Sigmoid colon (tissue), 6 donors: ENCODE measurements at regions not wholly inside any gene's neighbourhood (a gene's known extent, or its start where the extent isn't known, plus 50 kb on each side); places are given as distances from the start of the nearest gene placed in this dataset.

Experiments used
- DNase-seq: peaks from one replicate; pipeline ENCODE4 v3.0.0-alpha.2; 2019
- H3K27ac ChIP-seq, 4 donors: fragments of 200-600 bp; sonication (generic); one replicate each; pipeline ENCODE4 v1.5.1; 2016 to 2019; ENCODE audit warnings: mild to moderate bottlenecking in 1 of 4
- H3K27me3 ChIP-seq, 3 donors: fragments of 200-600 bp; sonication (generic); one replicate each; pipeline ENCODE4 v1.5.1; 2019; ENCODE audit warnings: mild to moderate bottlenecking in 1 of 3
- H3K36me3 ChIP-seq, 4 donors: fragments of 200-600 bp; sonication (generic); one replicate each; pipeline ENCODE4 v1.5.1; 2016 to 2019
- H3K4me1 ChIP-seq, 4 donors: fragments of 200-600 bp; sonication (generic); one replicate each; pipeline ENCODE4 v1.5.1; 2017 to 2019
- H3K4me3 ChIP-seq, 4 donors: fragments of 200-600 bp; sonication (generic); one replicate each; pipeline ENCODE4 v1.5.1; 2017 to 2019; ENCODE audit warnings: mild to moderate bottlenecking in 2 of 4, moderate library complexity in 1 of 4
- H3K9me3 ChIP-seq, 4 donors: fragments of 200-600 bp in 3 of 4; sonication (generic) in 3 of 4; one replicate each; pipeline versions ENCODE4 v1.5.1 to v1.6.1; 2013 to 2019
- CTCF ChIP-seq, 4 experiments: fragments of 450-650 bp in 3 of 4; fragments of 200-600 bp in 1 of 4; IDR thresholded peaks; one replicate each; pipeline ENCODE4 v1.5.1; 2016 to 2019; ENCODE audit warnings: antibody characterized with exemption in 4 of 4, mild to moderate bottlenecking in 3 of 4, moderate library complexity in 2 of 4
- EP300 ChIP-seq, 4 donors: sonication (generic); formaldehyde crosslinking; IDR thresholded peaks; one replicate each; pipeline ENCODE4 v1.6.1; 2017; ENCODE audit warnings: antibody characterized with exemption in 4 of 4
- POLR2A ChIP-seq, 2 donors: fragments of 450-650 bp; IDR thresholded peaks; one replicate each; pipeline ENCODE4 v1.6.1; 2016; ENCODE audit warnings: antibody characterized with exemption in 2 of 2, mild to moderate bottlenecking in 2 of 2, moderate library complexity in 2 of 2
- POLR2AphosphoS5 ChIP-seq, 4 donors: sonication (generic); formaldehyde crosslinking; IDR thresholded peaks; one replicate each; pipeline ENCODE4 v1.6.1; 2017; ENCODE audit warnings: antibody characterized with exemption in 4 of 4
- WGBS, 2 donors: extraction: QIAGEN DNeasy Blood & Tissue Kit; methylation state at CpG; one replicate each; pipeline ENCODE4 v1.1.7; 2013; 5-methylcytosine and 5-hydroxymethylcytosine counted together
- intact Hi-C: fragments of 100-400 bp; cut with DNase I; formaldehyde crosslinking; loops from one replicate; pipeline ENCODE4 v1.15.1; 2023
- donor health status: healthy with polysubstance abuse.
- donor health status: healthy.

GRCh38 chr5:56530626-56531138 is 284.7 kb upstream of the MAP3K1 start:
- WGBS, 2 donors = 55 to 85% methylated on average over 2 of the region's 2 CpGs
- no peaks in the 10 kb centered on the region for H3K36me3 ChIP-seq
- intact Hi-C loops = no loop called here

DNA sequence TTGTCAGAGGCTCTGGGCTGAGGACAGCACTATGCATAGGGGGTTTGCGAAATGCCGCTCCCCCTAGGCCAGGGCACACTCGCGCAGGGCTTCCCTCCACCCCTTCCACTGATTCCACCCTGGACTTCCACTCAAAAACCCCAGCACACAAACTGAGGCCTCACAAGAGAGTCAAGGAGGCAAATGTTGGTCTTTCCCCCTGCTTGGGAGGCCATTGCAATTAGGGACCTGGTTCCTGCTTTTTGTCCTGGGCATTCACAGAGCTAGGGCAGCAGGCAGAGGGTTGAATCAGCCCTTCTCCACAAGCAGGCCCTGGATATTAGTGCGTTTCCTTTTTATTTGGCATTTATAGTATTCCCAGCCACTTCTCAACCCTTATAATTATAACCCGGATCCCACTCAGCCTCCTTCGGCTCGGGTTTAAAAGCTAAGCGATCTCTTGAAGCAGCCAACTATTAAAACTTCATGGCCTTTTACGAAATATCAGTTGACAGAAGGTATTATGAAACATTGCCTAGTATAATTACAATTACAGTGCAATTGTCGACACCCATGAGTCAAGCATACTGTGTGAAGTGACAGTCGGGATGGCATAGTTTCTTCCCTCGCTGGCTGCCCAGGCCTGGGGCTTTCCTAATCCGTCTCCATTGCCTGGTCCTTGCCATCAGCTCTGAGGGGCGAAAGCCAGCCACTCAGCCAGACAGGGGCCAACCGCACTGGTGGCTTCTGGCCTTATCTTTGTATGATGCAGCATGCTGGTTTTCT is 285.5 kb upstream of the MAP3K1 start:
- no peaks in the 10 kb centered on the region for H3K4me1 ChIP-seq
- H3K27me3 ChIP-seq = no peaks in the 10 kb centered on the region
- no peak overlapping the region for H3K4me3 ChIP-seq
- 87 to 88% methylated on average over 16 of the region's 16 CpGs for WGBS, 2 donors
- no peak overlapping the region for H3K27ac ChIP-seq
- no peak for TF ChIP-seq POLR2AphosphoS5 (IDR thresholded peaks at IDR 0.05)
- TF ChIP-seq EP300 (IDR thresholded peaks at IDR 0.05) = no peak
- TF ChIP-seq CTCF (IDR thresholded peaks at IDR 0.05) = no peak
- TF ChIP-seq POLR2A (IDR thresholded peaks at IDR 0.05) = no peak
- no peaks in the 10 kb centered on the region for H3K36me3 ChIP-seq
- no peak for DNase-seq
- intact Hi-C loops = no loop called here
- H3K9me3 ChIP-seq = no peaks in the 10 kb centered on the region

More at GRCh38 chr5:56530626-56531138, 284.7 kb upstream of the MAP3K1 start:
- Histone ChIP-seq H3K9me3 (no peaks in the 10 kb centered on the region), H3K4me1 (no peaks in the 10 kb centered on the region), H3K4me3 (no peak overlapping the region), H3K27me3 (no peaks in the 10 kb centered on the region), H3K27ac (no peak overlapping the region)
- DNase-seq = no peak
- TF ChIP-seq CTCF (IDR thresholded peaks at IDR 0.05) = no peak
- no peak for TF ChIP-seq POLR2AphosphoS5 (IDR thresholded peaks at IDR 0.05)
- no peak for TF ChIP-seq POLR2A (IDR thresholded peaks at IDR 0.05)
- TF ChIP-seq EP300 (IDR thresholded peaks at IDR 0.05) = no peak

DNA sequence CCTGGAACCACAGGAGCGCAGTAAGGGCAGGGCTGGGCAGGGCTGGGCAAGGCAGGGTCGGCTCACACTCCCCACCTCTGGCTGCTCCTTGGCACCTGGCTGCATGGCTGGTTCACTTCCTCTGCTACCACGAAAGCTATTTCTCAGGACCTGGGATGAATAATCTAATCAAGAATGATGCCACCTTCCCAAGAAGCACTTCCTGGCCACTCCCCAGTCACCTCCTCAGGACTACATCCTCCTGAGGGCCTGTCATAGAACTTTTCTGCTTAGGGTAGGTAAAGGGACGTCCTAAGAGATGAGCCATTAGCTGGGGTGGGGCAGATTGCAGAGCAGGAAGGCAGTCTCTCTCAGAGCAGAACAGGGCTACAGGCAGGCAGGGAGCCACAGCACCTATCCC is 288.2 kb upstream of the MAP3K1 start:
- Histone ChIP-seq H3K9me3 (no peaks in the 10 kb centered on the region), H3K27me3 (no peaks in the 10 kb centered on the region), H3K4me1 (peaks cover 0 to 19% (median 15%) of the 10 kb centered on the region in 4 donors), H3K36me3 (no peaks in the 10 kb centered on the region), H3K4me3 (no peak overlapping the region), H3K27ac (no peak overlapping the region)
- DNase-seq = no peak
- WGBS, 2 donors = 20 to 57% methylated on average over 4 of the region's 4 CpGs
- TF ChIP-seq EP300 (IDR thresholded peaks at IDR 0.05) (no peak), CTCF (IDR thresholded peaks at IDR 0.05) (no peak), POLR2AphosphoS5 (IDR thresholded peaks at IDR 0.05) (no peak)
- intact Hi-C loops = no loop called here

GRCh38 chr5:56525113-56525512 is 290.2 kb upstream of the MAP3K1 start:
- 73 to 84% methylated on average over 3 of the region's 3 CpGs for WGBS, 2 donors
- TF ChIP-seq POLR2A (IDR thresholded peaks at IDR 0.05) (no peak), EP300 (IDR thresholded peaks at IDR 0.05) (no peak), CTCF (IDR thresholded peaks at IDR 0.05) (no peak), POLR2AphosphoS5 (IDR thresholded peaks at IDR 0.05) (no peak)
- H3K4me3 ChIP-seq = no peak overlapping the region
- H3K27ac ChIP-seq = no peak overlapping the region
- peaks cover 0 to 19% (median 15%) of the 10 kb centered on the region in 4 donors for H3K4me1 ChIP-seq
- no peak for DNase-seq
- no peaks in the 10 kb centered on the region for H3K27me3 ChIP-seq
- no peaks in the 10 kb centered on the region for H3K9me3 ChIP-seq
- intact Hi-C loops = no loop called here
- no peaks in the 10 kb centered on the region for H3K36me3 ChIP-seq
